Omental fat pad (tissue), 3 donors: ENCODE measurements at regions not wholly inside any gene's neighbourhood (a gene's known extent, or its start where the extent isn't known, plus 50 kb on each side); places are given as distances from the start of the nearest gene placed in this dataset.

Experiments used
- ATAC-seq: fragments of 150-250 bp; one replicate; pipeline ENCODE4 v1.9.1; 2016; ENCODE audit warnings: mild to moderate bottlenecking, moderate library complexity; ENCODE audit not compliant: low FRiP score
- DNase-seq: peaks from one replicate; pipeline ENCODE4 v3.0.0-alpha.2; 2019; ENCODE audit warnings: low spot score
- TF ChIP-seq, protein P1 (sequence below), 3 donors: fragments of 450-650 bp; IDR thresholded peaks; one replicate each; pipeline ENCODE4 v1.5.1; 2016 to 2017; ENCODE audit warnings: antibody characterized with exemption in 3 of 3, mild to moderate bottlenecking in 3 of 3, moderate library complexity in 2 of 3

DNA sequence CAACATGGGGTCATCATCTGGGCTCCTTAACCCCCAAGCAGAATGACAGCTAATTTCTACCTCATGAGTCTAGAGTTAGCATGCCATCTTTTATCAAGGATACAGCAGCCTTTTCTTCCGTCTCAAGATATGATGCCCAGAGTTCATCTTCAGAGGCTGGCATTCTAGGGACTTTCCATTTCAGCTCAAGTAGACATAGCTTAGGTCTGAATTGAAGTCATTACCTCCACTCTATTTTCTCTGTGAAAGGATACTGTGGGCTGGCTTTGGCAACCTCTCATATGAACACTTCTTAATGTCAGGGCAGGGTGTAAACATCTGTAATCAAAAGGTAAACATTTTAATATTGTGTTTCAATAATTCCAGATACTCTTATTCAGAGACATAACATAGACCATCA lies 535.7 kb downstream of the MAT2B start:
- DNase-seq (no peak), ATAC-seq (no peak)
- TF ChIP-seq, protein P1, sequence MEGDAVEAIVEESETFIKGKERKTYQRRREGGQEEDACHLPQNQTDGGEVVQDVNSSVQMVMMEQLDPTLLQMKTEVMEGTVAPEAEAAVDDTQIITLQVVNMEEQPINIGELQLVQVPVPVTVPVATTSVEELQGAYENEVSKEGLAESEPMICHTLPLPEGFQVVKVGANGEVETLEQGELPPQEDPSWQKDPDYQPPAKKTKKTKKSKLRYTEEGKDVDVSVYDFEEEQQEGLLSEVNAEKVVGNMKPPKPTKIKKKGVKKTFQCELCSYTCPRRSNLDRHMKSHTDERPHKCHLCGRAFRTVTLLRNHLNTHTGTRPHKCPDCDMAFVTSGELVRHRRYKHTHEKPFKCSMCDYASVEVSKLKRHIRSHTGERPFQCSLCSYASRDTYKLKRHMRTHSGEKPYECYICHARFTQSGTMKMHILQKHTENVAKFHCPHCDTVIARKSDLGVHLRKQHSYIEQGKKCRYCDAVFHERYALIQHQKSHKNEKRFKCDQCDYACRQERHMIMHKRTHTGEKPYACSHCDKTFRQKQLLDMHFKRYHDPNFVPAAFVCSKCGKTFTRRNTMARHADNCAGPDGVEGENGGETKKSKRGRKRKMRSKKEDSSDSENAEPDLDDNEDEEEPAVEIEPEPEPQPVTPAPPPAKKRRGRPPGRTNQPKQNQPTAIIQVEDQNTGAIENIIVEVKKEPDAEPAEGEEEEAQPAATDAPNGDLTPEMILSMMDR (IDR thresholded peaks at IDR 0.05): no peak

DNA sequence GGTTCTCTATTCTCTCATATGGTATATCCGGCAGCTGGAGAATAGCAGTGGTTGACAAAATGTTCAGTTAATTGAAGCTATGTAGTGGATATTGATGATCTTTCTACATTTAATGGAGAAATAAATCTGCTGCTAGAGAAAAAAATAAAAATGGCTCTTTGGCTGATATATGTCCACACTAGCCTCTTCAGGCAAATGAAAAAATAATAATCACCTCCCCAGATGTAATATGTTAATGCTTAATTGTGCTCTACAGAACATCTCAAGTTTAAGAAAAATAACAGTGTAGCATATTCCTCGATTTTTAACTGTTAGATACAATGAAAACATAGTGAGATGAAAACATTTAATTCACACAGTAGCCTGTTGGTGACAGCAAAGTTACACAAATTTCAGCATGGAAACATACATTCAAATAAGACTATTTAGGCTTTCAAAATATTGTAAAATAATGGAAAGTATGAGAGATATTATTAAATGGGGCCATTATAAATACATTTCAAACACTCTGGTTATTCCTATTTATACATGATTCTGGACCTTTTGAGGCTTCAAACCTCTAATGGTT lies 543.0 kb downstream of the MAT2B start:
- DNase-seq (no peak), ATAC-seq (no peak)
- TF ChIP-seq, protein P1 (IDR thresholded peaks at IDR 0.05): no peak

DNA sequence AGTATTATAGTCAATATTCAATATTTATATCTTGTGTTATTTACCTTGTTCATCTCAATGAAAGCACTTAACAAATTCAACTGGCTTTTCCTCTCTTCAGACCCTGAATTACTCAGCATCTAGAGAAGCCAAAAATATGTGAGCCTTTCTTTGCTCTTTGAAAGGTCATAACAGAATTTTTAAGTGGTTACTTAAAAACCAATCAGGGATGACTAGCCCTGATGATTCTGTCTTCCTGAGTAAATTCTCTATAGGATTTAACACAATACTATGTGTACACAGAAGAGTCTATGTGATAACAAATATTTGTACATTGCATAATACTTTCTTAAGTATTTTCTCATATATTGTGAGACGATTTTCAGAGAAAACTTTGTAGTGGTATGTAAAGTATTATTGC lies 546.3 kb downstream of the MAT2B start:
- no peak for ATAC-seq
- DNase-seq: no peak
- TF ChIP-seq, protein P1 (IDR thresholded peaks at IDR 0.05): no peak

DNA sequence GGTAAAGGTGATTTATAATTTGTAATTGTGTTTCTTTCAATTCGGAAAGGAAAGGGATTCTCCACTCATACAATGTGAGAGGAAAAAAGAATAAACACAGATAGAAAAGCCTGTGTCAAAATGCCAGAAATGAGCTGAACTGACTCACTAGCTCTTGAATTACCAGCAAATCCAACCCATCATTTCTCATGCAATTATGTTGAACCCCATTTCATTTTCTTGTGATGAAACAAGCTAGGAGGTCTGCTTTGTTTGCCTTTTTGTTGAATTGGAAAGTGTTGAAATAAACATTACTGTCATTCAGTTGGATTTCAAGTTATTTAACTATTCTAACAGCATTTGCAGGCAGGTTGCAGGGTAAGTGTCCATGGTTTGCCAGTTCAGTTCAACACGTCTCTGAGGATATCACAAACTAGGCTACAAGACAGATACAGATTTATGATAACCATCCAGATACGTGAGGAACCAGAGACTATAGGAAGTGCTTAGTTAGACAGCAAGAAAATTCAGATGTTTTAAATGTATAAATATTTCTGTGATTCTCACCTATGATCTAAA lies 547.2 kb downstream of the MAT2B start:
- TF ChIP-seq, protein P1 (IDR thresholded peaks at IDR 0.05): no peak
- DNase-seq (no peak), ATAC-seq (no peak)

DNA sequence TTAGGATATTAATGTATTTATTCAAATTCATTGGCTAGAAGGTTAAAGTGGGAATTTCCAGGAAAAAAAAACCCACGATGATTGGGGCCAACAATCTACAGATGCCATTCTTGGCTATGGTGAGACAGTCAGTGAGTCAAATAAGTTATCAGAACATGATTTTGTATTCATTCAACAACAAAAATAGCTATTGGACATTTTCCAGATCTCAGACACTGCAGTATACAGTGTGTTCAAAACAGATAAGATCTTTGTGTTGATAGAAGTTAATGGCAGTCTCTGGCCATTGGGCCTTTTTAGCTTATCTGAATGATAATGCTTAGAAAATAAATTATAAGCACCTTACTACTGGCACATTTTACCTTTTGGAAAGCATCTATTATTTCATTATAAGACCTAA lies 547.7 kb downstream of the MAT2B start:
- no peak for DNase-seq
- ATAC-seq: no peak
- TF ChIP-seq, protein P1 (IDR thresholded peaks at IDR 0.05): no peak

DNA sequence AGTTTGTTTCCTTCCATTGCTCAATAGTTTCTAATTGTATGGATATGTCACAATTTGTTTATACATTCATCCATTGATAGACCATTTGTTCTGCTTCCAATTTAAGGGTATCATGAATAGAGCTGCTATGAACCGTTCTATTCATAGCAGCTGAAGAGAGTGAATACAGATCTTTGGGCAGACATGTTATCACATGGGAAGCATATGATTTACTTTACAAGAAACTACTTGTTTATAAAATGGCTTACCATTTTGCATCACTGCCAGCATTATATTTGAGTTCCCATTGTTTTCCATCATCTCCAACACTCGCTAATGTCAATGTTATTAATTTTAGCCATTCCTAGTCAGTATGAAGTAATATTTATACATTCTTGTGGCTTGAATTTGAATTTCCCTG lies 549.0 kb downstream of the MAT2B start:
- DNase-seq: no peak
- ATAC-seq: no peak
- TF ChIP-seq, protein P1 (IDR thresholded peaks at IDR 0.05): no peak

DNA sequence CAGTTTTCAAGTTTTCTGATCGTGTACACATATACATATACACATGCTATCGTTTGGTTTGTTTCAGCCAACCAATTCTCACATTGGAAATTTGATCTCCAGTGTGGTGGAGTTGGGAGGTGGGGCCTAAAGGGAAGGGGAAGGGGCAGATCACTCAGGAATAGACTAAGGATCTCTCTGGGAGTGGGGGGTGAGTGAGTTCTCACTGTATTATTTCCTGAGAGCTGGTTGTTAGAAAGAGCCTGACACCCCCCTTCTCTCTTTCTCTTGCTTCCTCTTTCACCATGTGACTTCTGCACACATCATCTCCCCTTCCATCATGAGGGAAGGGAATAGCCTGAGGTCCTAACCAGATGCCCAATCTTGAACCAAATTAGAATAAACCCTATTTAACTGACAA lies 551.7 kb downstream of the MAT2B start:
- ATAC-seq (no peak), DNase-seq (no peak)
- TF ChIP-seq, protein P1 (IDR thresholded peaks at IDR 0.05): no peak
